Liver (tissue), 3 donors: ENCODE measurements at regions not wholly inside any gene's neighbourhood (a gene's known extent, or its start where the extent isn't known, plus 50 kb on each side); places are given as distances from the start of the nearest gene placed in this dataset.

Experiments used
- ATF3 ChIP-seq: IDR thresholded peaks from 2 replicates; pipeline ENCODE4 v1.6.1; 2016; ENCODE audit warnings: antibody characterized with exemption
- CTCF ChIP-seq: fragments of 150-350 bp; IDR thresholded peaks from 2 replicates; pipeline ENCODE4 v1.5.1; 2017; ENCODE audit warnings: improper control_type of control experiment, low read depth, low read length; ENCODE audit not compliant: missing input control
- GABPA ChIP-seq, 2 donors: IDR thresholded peaks in 1 of 2; conservative IDR thresholded peaks in 1 of 2; 2 replicates each; pipeline ENCODE4 v1.6.1; 2016; ENCODE audit warnings: antibody characterized with exemption in 2 of 2, mild to moderate bottlenecking in 1 of 2, moderate library complexity in 1 of 2
- REST ChIP-seq: IDR thresholded peaks from 2 replicates; pipeline ENCODE4 v1.6.1; 2016; ENCODE audit warnings: antibody characterized with exemption, mild to moderate bottlenecking
- TAF1 ChIP-seq: conservative IDR thresholded peaks from 2 replicates; pipeline ENCODE4 v1.6.1; 2016; ENCODE audit warnings: antibody characterized with exemption, mild to moderate bottlenecking
- YY1 ChIP-seq: IDR thresholded peaks from 2 replicates; pipeline ENCODE4 v1.6.1; 2016; ENCODE audit warnings: antibody characterized with exemption, mild to moderate bottlenecking
- ZBTB33 ChIP-seq: IDR thresholded peaks from 2 replicates; pipeline ENCODE4 v1.6.1; 2016; ENCODE audit warnings: antibody characterized with exemption
- donor health status: healthy.
- donor health status: healthy.

- TF ChIP-seq CTCF (no peak), YY1 (no peak), ATF3 (no peak), ZBTB33 (no peak), TAF1 (no peak), REST (no peak), GABPA (IDR thresholded peaks at IDR 0.05 in 1 of 2, conservative IDR thresholded peaks at IDR 0.05 in 1 of 2) (no peak)
Measured at GRCh38 chr9:26058111-26058895, 380.1 kb upstream of the TUSC1 start.
